Omental fat pad (tissue), 3 donors: ENCODE measurements at regions not wholly inside any gene's neighbourhood (a gene's known extent, or its start where the extent isn't known, plus 50 kb on each side); places are given as distances from the start of the nearest gene placed in this dataset. TPM values are rescaled to one million over a fixed set of nuclear protein-coding genes. Genes with fewer than 3 reads are reported as not detected.

ENCODE experiments used
- ATAC-seq: fragments of 150-250 bp; one replicate; pipeline ENCODE4 v1.9.1; 2016; ENCODE audit warnings: mild to moderate bottlenecking, moderate library complexity; ENCODE audit not compliant: low FRiP score
- DNase-seq: peaks from one replicate; pipeline ENCODE4 v3.0.0-alpha.2; 2019; ENCODE audit warnings: low spot score
- small RNA-seq: library from RNA; depleted of rRNA; stranded (forward); fragments of <200 nt; gene quantifications from one replicate; pipeline ENCODE3, GENCODE V24; 2016
- TF ChIP-seq, protein P1 (sequence below), 3 donors: fragments of 450-650 bp; IDR thresholded peaks; one replicate each; pipeline ENCODE4 v1.5.1; 2016 to 2017; ENCODE audit warnings: antibody characterized with exemption in 3 of 3, mild to moderate bottlenecking in 3 of 3, moderate library complexity in 2 of 3

DNA sequence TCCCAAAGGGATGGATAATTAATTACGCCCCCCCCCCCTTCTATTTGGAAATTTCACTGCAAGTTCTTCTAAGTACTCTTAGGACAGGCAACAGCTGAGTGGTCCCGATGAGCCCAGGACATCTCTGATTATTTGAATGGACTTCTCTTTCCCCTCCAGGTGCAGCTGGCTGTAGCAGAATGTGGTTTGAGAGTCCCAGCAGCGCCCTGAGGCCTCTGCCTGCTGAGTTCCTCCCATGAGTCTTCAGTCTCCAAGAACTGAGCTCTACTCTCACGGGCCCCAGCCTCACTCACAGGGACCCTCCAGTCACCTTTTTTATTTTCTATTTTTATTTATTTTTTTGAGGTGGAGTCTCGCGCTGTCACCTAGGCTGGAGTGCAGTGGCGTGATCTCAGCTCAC lies 63.6 kb upstream of the SFMBT2 start:
- TF ChIP-seq, protein P1, sequence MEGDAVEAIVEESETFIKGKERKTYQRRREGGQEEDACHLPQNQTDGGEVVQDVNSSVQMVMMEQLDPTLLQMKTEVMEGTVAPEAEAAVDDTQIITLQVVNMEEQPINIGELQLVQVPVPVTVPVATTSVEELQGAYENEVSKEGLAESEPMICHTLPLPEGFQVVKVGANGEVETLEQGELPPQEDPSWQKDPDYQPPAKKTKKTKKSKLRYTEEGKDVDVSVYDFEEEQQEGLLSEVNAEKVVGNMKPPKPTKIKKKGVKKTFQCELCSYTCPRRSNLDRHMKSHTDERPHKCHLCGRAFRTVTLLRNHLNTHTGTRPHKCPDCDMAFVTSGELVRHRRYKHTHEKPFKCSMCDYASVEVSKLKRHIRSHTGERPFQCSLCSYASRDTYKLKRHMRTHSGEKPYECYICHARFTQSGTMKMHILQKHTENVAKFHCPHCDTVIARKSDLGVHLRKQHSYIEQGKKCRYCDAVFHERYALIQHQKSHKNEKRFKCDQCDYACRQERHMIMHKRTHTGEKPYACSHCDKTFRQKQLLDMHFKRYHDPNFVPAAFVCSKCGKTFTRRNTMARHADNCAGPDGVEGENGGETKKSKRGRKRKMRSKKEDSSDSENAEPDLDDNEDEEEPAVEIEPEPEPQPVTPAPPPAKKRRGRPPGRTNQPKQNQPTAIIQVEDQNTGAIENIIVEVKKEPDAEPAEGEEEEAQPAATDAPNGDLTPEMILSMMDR (IDR thresholded peaks at IDR 0.05), result no peak
- ATAC-seq (no peak), DNase-seq (no peak)

DNA sequence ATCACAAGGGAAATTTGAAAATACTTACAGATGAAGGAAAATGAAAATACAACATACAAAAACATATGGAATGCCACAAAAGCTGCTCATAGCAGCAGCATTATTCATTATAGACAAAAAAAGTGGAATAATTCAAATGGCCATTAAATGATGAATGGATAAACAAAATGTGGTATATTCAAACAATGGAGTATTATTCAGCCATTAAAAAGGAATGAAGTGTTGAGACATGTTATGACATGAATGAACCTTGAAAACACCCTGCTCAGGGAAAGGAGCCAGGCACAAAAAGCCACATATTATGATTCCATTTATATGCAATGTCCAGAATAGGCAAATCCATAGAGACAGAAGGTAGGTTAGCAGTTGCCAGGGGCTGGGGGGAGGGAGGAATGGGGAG lies 62.6 kb upstream of the SFMBT2 start:
- no peak for ATAC-seq
- no peak for DNase-seq
- TF ChIP-seq, protein P1 (IDR thresholded peaks at IDR 0.05), result no peak

DNA sequence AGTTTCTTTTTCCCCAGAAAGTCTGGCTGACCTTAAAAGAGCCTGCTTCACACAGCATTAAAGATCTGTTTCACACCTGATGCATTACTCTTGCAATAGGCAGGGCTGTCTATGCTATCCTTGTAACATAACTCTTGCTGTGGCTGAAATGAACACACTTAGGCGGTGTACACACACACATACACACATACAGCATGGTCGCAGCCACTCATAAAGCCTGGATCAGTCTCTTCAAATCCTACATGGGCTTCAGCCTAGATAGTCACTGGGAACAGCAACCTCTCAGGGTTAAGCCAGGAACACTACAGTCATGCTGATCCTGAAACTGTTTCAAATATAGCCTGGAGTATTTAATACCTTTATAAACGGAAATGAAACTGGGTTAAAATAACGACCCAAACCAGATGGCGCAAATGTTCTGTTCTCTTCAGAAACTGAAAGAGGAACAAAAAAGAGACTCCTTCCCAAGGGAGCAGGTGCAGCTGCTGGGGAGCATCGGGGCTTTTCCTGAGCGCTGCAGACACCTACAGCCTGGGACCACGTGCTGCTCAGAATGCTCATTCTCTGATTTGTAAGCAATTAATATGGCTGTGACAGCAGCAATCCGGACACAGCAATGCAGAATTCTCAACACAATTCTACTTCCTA lies 61.0 kb upstream of the SFMBT2 start:
- TF ChIP-seq, protein P1 (IDR thresholded peaks at IDR 0.05), result no peak
- ATAC-seq, result no peak
- DNase-seq, result no peak

DNA sequence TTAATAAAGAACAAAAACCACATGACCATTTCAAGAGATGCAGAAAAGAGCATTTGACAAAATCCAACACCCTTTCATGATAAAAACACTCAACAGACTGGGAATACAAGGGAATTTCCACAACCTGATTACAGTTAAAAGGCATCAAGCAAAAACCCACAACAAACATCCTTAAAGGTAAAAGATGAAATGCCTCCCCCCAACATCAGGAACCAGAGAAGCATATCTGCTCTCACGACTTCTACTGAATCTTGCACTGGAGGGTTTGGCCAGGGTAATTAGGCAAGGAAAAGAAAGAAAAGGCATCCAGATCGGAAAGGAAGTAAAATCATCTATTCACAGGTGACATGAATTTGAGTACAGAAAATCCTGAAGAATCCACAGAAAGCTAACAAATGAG lies 59.5 kb upstream of the SFMBT2 start:
- DNase-seq (no peak), ATAC-seq (no peak)

DNA sequence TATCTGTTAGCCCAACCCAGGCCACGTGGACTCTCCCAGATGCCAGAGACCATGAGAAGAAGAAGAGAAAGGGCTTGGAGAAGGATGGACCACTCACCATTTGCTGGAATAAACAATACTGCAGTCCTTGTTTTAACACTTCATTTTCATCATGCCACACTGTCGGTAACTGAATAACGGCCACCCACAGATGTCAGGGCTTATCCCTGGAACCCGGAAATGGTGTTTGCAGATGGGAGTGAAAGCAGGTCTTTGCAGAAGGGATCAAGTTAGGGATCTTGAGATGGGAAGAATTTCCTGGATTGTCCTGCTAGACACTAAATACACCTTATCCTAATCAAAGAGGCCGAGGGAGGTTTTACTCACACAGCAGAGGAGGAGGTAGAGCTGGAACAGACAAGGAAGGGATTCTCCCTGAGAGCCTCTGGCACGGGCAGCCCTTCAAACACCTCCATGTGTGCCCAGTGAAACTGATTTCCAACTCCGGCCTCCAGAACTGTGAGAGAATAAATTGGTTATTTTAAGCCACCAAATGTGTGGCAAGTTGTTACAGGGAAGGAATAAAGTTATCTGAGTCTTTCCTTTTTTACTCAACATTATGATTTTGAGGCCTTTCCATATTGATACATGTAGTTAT lies 56.3 kb upstream of the SFMBT2 start:
- TF ChIP-seq, protein P1 (IDR thresholded peaks at IDR 0.05), result no peak
- DNase-seq (no peak), ATAC-seq (no peak)

More for the DNA sequence above, 59.5 kb upstream of the SFMBT2 start:
- TF ChIP-seq, protein P1 (IDR thresholded peaks at IDR 0.05), result no peak

DNA sequence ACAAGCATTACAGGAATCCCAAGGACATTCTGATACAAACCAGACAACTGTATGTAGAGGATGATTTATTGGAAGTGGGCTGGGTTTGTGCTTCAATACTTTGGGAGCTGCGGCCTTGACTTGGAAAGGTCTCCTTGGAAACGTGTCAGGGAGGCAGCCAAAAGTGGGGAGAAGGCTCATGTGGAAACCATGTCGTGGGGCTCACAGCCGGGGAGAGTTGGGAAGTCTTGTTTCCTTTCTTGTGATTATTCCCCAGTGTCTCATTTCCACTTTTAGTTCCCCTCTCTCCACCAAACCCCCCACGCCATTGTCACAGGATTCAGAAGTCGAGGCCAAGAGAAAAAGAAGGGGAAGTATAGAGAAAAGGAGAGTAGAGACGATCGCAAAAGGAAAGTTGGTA lies 53.9 kb upstream of the SFMBT2 start:
- ATAC-seq (no peak), DNase-seq (no peak)
- TF ChIP-seq, protein P1 (IDR thresholded peaks at IDR 0.05), result no peak

Small RNA genes in the stretch of these regions (small RNA-seq; reads per million reads assigned to genes)
- not detected for gene RNU6-535P
